PC-3 (cell line): ENCODE measurements at regions not wholly inside any gene's neighbourhood (a gene's known extent, or its start where the extent isn't known, plus 50 kb on each side); places are given as distances from the start of the nearest gene placed in this dataset.

Experiments
- CTCF ChIP-seq: fragments of 300-600 bp; sonication (generic); conservative IDR thresholded peaks from 2 replicates; pipeline ENCODE4 v1.5.1; 2017; ENCODE audit warnings: antibody characterized with exemption, low read depth, mild to moderate bottlenecking, low read length
- EZH2 ChIP-seq: fragments of 300-600 bp; sonication (generic); IDR thresholded peaks from one replicate; pipeline ENCODE4 v1.6.1; 2017; ENCODE audit warnings: antibody characterized with exemption, mild to moderate bottlenecking, low read length; ENCODE audit not compliant: unreplicated experiment

DNA sequence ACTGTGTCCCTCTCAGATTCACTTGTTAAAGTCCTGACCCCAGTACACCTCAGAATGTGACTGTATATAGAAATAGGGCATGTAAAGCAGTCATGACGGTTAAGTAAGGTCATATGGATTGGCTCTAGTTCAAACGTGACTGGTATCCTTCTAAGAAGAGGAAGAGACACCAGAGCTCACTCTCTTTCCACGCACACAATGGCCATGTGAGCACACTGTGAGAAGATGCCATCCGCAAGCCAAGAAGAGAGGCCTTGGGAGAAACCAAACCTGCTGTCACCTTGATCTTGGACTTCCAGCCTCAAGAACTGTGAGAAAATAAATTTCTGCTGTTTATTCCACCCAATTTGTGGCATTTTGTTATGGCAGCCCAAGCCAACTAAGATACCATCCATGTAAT is 56.8 kb upstream of the IRF2BP2 start:
- no peak for TF ChIP-seq CTCF
- no peak for TF ChIP-seq EZH2
